ENCODE measurements at regions not wholly inside any gene's neighbourhood (a gene's known extent, or its start where the extent isn't known, plus 50 kb on each side); places are given as distances from the start of the nearest gene placed in this dataset.

DNA sequence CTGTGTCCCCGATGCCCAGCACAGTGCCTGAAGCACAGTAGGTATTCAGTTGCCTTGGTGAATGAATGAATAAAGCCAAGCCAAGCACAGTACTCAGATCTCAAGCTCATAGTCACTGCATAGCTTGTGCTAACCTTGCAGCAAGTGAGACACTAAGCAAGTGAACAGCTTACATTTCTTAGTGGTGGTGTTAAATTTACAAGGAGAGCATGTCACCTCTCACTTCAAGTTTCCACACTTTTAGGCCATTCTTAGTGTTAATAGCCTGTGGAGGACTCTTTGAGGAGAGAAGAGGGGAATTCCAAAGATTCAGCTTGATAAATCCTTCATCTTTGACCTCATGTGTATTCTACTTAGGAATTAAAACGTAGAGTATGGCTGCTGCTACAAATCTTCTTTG, 104.7 kb downstream of the C9orf152 start:
- Histone ChIP-seq H4K20me1 (ENCODE audit: control insufficient read depth, insufficient read depth) (peaks cover 8% of the 10 kb centered on the region), H3K79me2 (ENCODE audit: control insufficient read depth, insufficient read depth, low read length) (peaks cover 70% of the 10 kb centered on the region), H3K9me3 (replicated peaks; ENCODE audit: control insufficient read depth, insufficient read depth, low read length) (no peaks in the 10 kb centered on the region), H3K9ac (ENCODE audit: control insufficient read depth, insufficient read depth, low read length) (no peak overlapping the region), H2AFZ (ENCODE audit: control insufficient read depth, low read depth, low read length) (no peak overlapping the region), H3K27me3 (replicated peaks in 1 of 2; ENCODE audit: control insufficient read depth in 2 of 2, insufficient read depth in 2 of 2, low read length in 1 of 2) (no peaks in the 10 kb centered on the region), H3K4me3 (no peak overlapping the region), H3K4me1 (ENCODE audit: control insufficient read depth, insufficient read depth, low read length) (peaks cover 50% of the 10 kb centered on the region), H3K27ac (ENCODE audit: control insufficient read depth, insufficient read depth) (no peak overlapping the region), H3K36me3 (ENCODE audit: control insufficient read depth in 2 of 2, insufficient read depth in 2 of 2, low read length in 1 of 2) (peaks cover 6 to 9% of the 10 kb centered on the region in 2 experiments), H3K4me2 (ENCODE audit: control insufficient read depth, insufficient read depth) (0 out of 2 replicates have a peak overlapping the region, but pooled peaks have one; percentile 1)
- WGBS (ENCODE audit: insufficient coverage, insufficient replicate concordance, low lambda C conversion rate, missing lambda C conversion rate) = 72% methylated on average over 2 of the region's 2 CpGs
- POLR2A ChIA-PET = interaction anchor here (0.6 to 9.0 kb wide), 9 partner anchors 9 to 136 kb away, joined by 3 to 149 read pairs (median 9); no protein-coding TSS in a partner anchor
- FAIRE-seq (no peak), ATAC-seq (peak; percentile 33), DNase-seq (ENCODE audit: low read depth, low spot score) (no peak)
- intact Hi-C loops (cut with micrococcal nuclease; ENCODE audit: unreplicated experiment) (loop anchor here (5.0 kb wide), 1 partner anchor 51 kb away; no protein-coding TSS in a partner anchor), in situ Hi-C loops (cut with MboI) (no loop called here)
- BruUV-seq (replicated peaks) = no TSS peak
- SMC1A ChIA-PET (ENCODE audit: uncharacterized antibody, unreplicated experiment) = interaction anchor here (0.7 to 17.0 kb wide), 12 partner anchors 8 to 197 kb away, joined by 3 to 397 read pairs (median 11); no protein-coding TSS in a partner anchor
- RAD21 ChIA-PET (ENCODE audit: unreplicated experiment) = interaction anchor here (1.2 to 16.5 kb wide), 8 partner anchors 15 to 196 kb away, joined by 3 to 340 read pairs (median 15); no protein-coding TSS in a partner anchor
- TF ChIP-seq CHD2 (IDR thresholded peaks at IDR 0.05; ENCODE audit: borderline replicate concordance, low read depth, low read length) (no peak), JUNB (IDR thresholded peaks at IDR 0.05) (no peak), SMAD5 (IDR thresholded peaks at IDR 0.05; ENCODE audit: low read depth) (no peak), CREM (IDR thresholded peaks at IDR 0.05; ENCODE audit: low read depth) (no peak), ZNF687 (IDR thresholded peaks at IDR 0.05) (0 out of 2 replicates have a peak, but pooled peaks have one; percentile 29), EP300 (IDR thresholded peaks at IDR 0.05; ENCODE audit: borderline replicate concordance in 1 of 2, control insufficient read depth in 1 of 2, low read depth in 2 of 2, low read length in 2 of 2) (no peak), HDAC6 (IDR thresholded peaks at IDR 0.05; ENCODE audit: unreplicated experiment) (no peak), KAT2A (conservative IDR thresholded peaks at IDR 0.05; ENCODE audit: control insufficient read depth, low read depth, low read length) (no peak), IKZF1 (conservative IDR thresholded peaks at IDR 0.05) (0 out of 2 replicates have a peak, but pooled peaks have one; percentile 31), FOXK2 (IDR thresholded peaks at IDR 0.05) (no peak)
- TF ChIP-seq, protein P1, sequence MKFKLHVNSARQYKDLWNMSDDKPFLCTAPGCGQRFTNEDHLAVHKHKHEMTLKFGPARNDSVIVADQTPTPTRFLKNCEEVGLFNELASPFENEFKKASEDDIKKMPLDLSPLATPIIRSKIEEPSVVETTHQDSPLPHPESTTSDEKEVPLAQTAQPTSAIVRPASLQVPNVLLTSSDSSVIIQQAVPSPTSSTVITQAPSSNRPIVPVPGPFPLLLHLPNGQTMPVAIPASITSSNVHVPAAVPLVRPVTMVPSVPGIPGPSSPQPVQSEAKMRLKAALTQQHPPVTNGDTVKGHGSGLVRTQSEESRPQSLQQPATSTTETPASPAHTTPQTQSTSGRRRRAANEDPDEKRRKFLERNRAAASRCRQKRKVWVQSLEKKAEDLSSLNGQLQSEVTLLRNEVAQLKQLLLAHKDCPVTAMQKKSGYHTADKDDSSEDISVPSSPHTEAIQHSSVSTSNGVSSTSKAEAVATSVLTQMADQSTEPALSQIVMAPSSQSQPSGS (IDR thresholded peaks at IDR 0.05; ENCODE audit: low read length) = no peak; the same call in 1 of the 2 replicates
- TF ChIP-seq, protein P2, sequence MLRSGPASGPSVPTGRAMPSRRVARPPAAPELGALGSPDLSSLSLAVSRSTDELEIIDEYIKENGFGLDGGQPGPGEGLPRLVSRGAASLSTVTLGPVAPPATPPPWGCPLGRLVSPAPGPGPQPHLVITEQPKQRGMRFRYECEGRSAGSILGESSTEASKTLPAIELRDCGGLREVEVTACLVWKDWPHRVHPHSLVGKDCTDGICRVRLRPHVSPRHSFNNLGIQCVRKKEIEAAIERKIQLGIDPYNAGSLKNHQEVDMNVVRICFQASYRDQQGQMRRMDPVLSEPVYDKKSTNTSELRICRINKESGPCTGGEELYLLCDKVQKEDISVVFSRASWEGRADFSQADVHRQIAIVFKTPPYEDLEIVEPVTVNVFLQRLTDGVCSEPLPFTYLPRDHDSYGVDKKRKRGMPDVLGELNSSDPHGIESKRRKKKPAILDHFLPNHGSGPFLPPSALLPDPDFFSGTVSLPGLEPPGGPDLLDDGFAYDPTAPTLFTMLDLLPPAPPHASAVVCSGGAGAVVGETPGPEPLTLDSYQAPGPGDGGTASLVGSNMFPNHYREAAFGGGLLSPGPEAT (IDR thresholded peaks at IDR 0.05; ENCODE audit: low read depth) = 0 out of 2 replicates have a peak, but pooled peaks have one; percentile 42
- CTCF ChIA-PET = interaction anchor here (0.6 to 4.0 kb wide), 10 partner anchors 9 to 200 kb away, joined by 3 to 30 read pairs (median 6); no protein-coding TSS in a partner anchor
